ENCODE measurements at regions not wholly inside any gene's neighbourhood (a gene's known extent, or its start where the extent isn't known, plus 50 kb on each side); places are given as distances from the start of the nearest gene placed in this dataset.

GRCh38 chr9:108550106-108550505, 305.7 kb downstream of the ACTL7B start:
- no peaks in the 10 kb centered on the region for H4K20me1 ChIP-seq (ENCODE audit: insufficient read depth)
- no peaks in the 10 kb centered on the region for H3K79me2 ChIP-seq (ENCODE audit: insufficient read depth, low read depth)
- H3K4me2 ChIP-seq, result no peak overlapping the region
- H3K27me3 ChIP-seq (ENCODE audit: insufficient read depth, low read depth), result no peaks in the 10 kb centered on the region
- H3K9ac ChIP-seq, result no peak overlapping the region
- no peaks in the 10 kb centered on the region for H3K36me3 ChIP-seq (ENCODE audit: insufficient read depth)
- no peak overlapping the region for H3K27ac ChIP-seq
- H3K4me3 ChIP-seq (IDR thresholded peaks at IDR 0.05; ENCODE audit: insufficient read depth, low read depth, low read length), result no peak overlapping the region
- TF ChIP-seq, protein P1, sequence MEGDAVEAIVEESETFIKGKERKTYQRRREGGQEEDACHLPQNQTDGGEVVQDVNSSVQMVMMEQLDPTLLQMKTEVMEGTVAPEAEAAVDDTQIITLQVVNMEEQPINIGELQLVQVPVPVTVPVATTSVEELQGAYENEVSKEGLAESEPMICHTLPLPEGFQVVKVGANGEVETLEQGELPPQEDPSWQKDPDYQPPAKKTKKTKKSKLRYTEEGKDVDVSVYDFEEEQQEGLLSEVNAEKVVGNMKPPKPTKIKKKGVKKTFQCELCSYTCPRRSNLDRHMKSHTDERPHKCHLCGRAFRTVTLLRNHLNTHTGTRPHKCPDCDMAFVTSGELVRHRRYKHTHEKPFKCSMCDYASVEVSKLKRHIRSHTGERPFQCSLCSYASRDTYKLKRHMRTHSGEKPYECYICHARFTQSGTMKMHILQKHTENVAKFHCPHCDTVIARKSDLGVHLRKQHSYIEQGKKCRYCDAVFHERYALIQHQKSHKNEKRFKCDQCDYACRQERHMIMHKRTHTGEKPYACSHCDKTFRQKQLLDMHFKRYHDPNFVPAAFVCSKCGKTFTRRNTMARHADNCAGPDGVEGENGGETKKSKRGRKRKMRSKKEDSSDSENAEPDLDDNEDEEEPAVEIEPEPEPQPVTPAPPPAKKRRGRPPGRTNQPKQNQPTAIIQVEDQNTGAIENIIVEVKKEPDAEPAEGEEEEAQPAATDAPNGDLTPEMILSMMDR (conservative IDR thresholded peaks at IDR 0.05; ENCODE audit: low read depth, low read length), result no peak
- no peak overlapping the region for H2AFZ ChIP-seq (ENCODE audit: low read depth)
- H3K4me1 ChIP-seq (ENCODE audit: low read depth, poor library complexity, severe bottlenecking), result no peaks in the 10 kb centered on the region

GRCh38 chr9:108549184-108549583, 306.6 kb downstream of the ACTL7B start:
- H3K9ac ChIP-seq, result no peak overlapping the region
- H2AFZ ChIP-seq (ENCODE audit: low read depth), result no peak overlapping the region
- no peak overlapping the region for H3K4me3 ChIP-seq (IDR thresholded peaks at IDR 0.05; ENCODE audit: insufficient read depth, low read depth, low read length)
- H3K4me2 ChIP-seq, result no peak overlapping the region
- H3K27ac ChIP-seq, result no peak overlapping the region
- H4K20me1 ChIP-seq (ENCODE audit: insufficient read depth), result no peaks in the 10 kb centered on the region
- no peaks in the 10 kb centered on the region for H3K4me1 ChIP-seq (ENCODE audit: low read depth, poor library complexity, severe bottlenecking)
- no peaks in the 10 kb centered on the region for H3K36me3 ChIP-seq (ENCODE audit: insufficient read depth)
- TF ChIP-seq, protein P1 (conservative IDR thresholded peaks at IDR 0.05; ENCODE audit: low read depth, low read length), result no peak
- no peaks in the 10 kb centered on the region for H3K27me3 ChIP-seq (ENCODE audit: insufficient read depth, low read depth)
- no peaks in the 10 kb centered on the region for H3K79me2 ChIP-seq (ENCODE audit: insufficient read depth, low read depth)

DNA sequence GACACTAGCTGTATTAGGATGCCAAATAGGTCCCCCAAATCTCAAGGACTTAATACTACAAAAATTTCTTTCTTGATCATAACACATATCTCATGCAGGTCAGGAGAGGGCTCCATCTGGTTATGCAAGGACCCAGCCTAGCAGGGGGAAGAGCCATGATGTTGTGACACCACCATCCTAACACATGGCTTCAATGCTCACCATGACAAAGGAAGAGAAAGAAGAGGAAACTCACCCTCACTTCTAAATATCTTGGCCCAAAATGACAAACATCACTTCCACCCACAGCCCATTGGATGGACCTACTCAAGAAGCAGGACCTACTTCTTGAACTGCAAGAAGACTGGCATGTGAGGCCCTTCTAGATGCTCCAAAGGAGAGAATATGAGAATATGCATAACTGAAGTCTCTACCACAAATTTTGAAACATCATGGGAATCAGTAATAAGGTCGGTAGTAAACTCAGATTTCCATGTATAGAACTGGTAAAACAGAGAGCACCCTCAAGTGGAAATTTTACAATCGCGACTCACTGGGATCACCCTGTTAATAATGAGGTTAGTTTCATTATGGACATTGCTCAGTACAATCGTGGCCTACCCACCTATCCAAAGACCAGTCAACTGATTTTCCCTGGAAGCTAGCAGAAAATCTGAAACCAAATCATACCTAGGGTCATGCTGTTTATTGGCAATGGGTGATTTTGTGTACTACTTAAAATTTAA, 308.2 kb downstream of the ACTL7B start:
- TF ChIP-seq, protein P1 (conservative IDR thresholded peaks at IDR 0.05; ENCODE audit: low read depth, low read length), result no peak
- H2AFZ ChIP-seq (ENCODE audit: low read depth), result no peak overlapping the region

DNA sequence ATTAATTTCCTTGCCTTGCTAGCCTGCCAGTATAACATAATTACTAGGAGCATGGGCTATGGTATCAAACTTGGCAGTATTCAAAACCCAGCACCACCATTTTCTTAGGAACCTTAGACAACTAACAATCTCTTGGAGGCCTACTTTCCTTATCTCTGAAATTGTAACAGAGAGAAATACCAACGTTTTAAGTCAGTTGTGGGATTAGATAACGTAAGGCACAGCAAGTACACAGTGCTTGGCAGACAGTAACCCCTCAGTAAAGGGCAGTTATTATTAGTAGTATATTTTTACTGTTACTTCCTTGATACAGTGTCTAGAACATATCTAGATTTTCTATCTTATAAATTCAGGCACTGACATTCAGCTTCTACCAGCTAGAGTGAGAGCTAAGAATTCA, 309.6 kb downstream of the ACTL7B start:
- no peaks in the 10 kb centered on the region for H4K20me1 ChIP-seq (ENCODE audit: insufficient read depth)
- no peaks in the 10 kb centered on the region for H3K36me3 ChIP-seq (ENCODE audit: insufficient read depth)
- H3K4me1 ChIP-seq (ENCODE audit: low read depth, poor library complexity, severe bottlenecking), result no peaks in the 10 kb centered on the region
- H2AFZ ChIP-seq (ENCODE audit: low read depth), result no peak overlapping the region
- H3K4me3 ChIP-seq (IDR thresholded peaks at IDR 0.05; ENCODE audit: insufficient read depth, low read depth, low read length), result no peak overlapping the region
- no peak overlapping the region for H3K9ac ChIP-seq
- H3K79me2 ChIP-seq (ENCODE audit: insufficient read depth, low read depth), result no peaks in the 10 kb centered on the region
- no peak overlapping the region for H3K27ac ChIP-seq
- H3K4me2 ChIP-seq, result no peak overlapping the region
- TF ChIP-seq, protein P1 (conservative IDR thresholded peaks at IDR 0.05; ENCODE audit: low read depth, low read length), result no peak
- no peaks in the 10 kb centered on the region for H3K27me3 ChIP-seq (ENCODE audit: insufficient read depth, low read depth)

More for the DNA sequence above, 308.2 kb downstream of the ACTL7B start:
- Histone ChIP-seq H3K4me1 (ENCODE audit: low read depth, poor library complexity, severe bottlenecking) (no peaks in the 10 kb centered on the region), H3K27ac (no peak overlapping the region), H3K27me3 (ENCODE audit: insufficient read depth, low read depth) (no peaks in the 10 kb centered on the region), H4K20me1 (ENCODE audit: insufficient read depth) (no peaks in the 10 kb centered on the region), H3K79me2 (ENCODE audit: insufficient read depth, low read depth) (no peaks in the 10 kb centered on the region), H3K4me2 (no peak overlapping the region), H3K9ac (no peak overlapping the region), H3K36me3 (ENCODE audit: insufficient read depth) (no peaks in the 10 kb centered on the region), H3K4me3 (IDR thresholded peaks at IDR 0.05; ENCODE audit: insufficient read depth, low read depth, low read length) (no peak overlapping the region)

Data from KMS-11 (cell line).